ENCODE measurements at regions not wholly inside any gene's neighbourhood (a gene's known extent, or its start where the extent isn't known, plus 50 kb on each side); places are given as distances from the start of the nearest gene placed in this dataset.

DNA sequence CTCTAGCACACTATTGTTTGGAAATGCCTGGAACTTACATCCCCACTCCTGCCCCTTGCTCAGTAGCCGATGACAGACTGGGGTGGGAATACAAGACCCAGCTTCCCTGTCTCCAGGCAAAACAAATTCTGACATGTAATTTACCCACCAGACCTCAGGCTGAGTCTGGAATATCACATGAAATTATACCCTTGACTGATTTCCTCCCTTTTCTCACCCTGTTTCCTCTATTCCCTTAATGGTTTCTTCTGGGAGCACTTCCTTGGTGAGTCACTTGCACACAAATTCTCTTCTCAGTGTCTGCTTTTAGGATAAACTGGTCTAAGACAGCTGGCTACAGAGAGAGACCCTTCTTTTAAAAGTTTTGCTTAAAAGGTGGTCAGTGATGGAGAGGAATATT is 65.8 kb upstream of the DIPK2B start:
- Histone ChIP-seq H3K4ac (ENCODE audit: low read depth, low read length) (no peak overlapping the region), H3K14ac (ENCODE audit: insufficient read depth, low read length) (no peak overlapping the region), H4K8ac (replicated peaks; ENCODE audit: insufficient read length, low read depth, low read length) (no peak overlapping the region), H3K23me2 (ENCODE audit: insufficient read length, low read depth, low read length, poor library complexity, severe bottlenecking) (no peaks in the 10 kb centered on the region), H2BK12ac (ENCODE audit: insufficient read length, low read depth, low read length) (no peak overlapping the region), H3K23ac (ENCODE audit: insufficient read length, low read depth, low read length) (no peak overlapping the region), H3K79me2 (ENCODE audit: insufficient read depth, low read length) (no peaks in the 10 kb centered on the region), H2BK5ac (ENCODE audit: insufficient read length, low read length) (no peak overlapping the region), H3K56ac (ENCODE audit: insufficient read length, low read depth, low read length) (no peak overlapping the region), H4K91ac (ENCODE audit: insufficient read length, low read depth, low read length) (no peak overlapping the region), H3K27ac (ENCODE audit: insufficient read length, low read depth, low read length) (no peak overlapping the region), H2BK15ac (ENCODE audit: low read depth, low read length) (no peak overlapping the region), H3K4me2 (ENCODE audit: insufficient read depth, insufficient read length, low read length) (no peak overlapping the region), H4K5ac (ENCODE audit: insufficient read length, low read depth, low read length) (no peak overlapping the region), H4K20me1 (ENCODE audit: control insufficient read depth, insufficient read depth, insufficient read length) (no peaks in the 10 kb centered on the region), H3T11ph (ENCODE audit: low read length) (no peak overlapping the region), H2AFZ (ENCODE audit: low read length) (no peak overlapping the region), H3K9ac (ENCODE audit: extremely low read depth, insufficient read length, low read length) (no peak overlapping the region), H3K18ac (ENCODE audit: insufficient read length, low read depth, low read length) (no peak overlapping the region), H3K27me3 (ENCODE audit: insufficient read depth, low read length) (no peaks in the 10 kb centered on the region), H2AK5ac (ENCODE audit: insufficient read length, low read length) (no peak overlapping the region), H2BK20ac (ENCODE audit: low read depth, low read length, poor library complexity, severe bottlenecking) (no peak overlapping the region), H2BK120ac (ENCODE audit: low read depth, low read length, poor library complexity, severe bottlenecking) (no peak overlapping the region), H3K79me1 (ENCODE audit: insufficient read depth, low read depth, low read length, poor library complexity, severe bottlenecking) (no peaks in the 10 kb centered on the region), H3K4me1 (ENCODE audit: insufficient read depth, low read length) (no peaks in the 10 kb centered on the region), H3K9me3 (ENCODE audit: control insufficient read depth, low read depth, low read length) (peaks cover 32% of the 10 kb centered on the region)
- Mint-ChIP-seq H3K27ac (no peak overlapping the region), H3K4me1 (peaks cover 0 to 1% of the 10 kb centered on the region in 2 experiments; a peak in 2 of 4 replicates), H3K9me3 (peaks cover 82 to 83% of the 10 kb centered on the region in 2 experiments), H3K4me3 (no peak overlapping the region), H3K27me3 (ENCODE audit: low read depth) (no peaks in the 10 kb centered on the region), H3K36me3 (ENCODE audit: insufficient read depth in 1 of 3, low read depth in 3 of 3) (peaks cover 0 to 9% (median 0%) of the 10 kb centered on the region in 3 experiments; a peak in 1 of 7 replicates)
- TF ChIP-seq, protein P1, sequence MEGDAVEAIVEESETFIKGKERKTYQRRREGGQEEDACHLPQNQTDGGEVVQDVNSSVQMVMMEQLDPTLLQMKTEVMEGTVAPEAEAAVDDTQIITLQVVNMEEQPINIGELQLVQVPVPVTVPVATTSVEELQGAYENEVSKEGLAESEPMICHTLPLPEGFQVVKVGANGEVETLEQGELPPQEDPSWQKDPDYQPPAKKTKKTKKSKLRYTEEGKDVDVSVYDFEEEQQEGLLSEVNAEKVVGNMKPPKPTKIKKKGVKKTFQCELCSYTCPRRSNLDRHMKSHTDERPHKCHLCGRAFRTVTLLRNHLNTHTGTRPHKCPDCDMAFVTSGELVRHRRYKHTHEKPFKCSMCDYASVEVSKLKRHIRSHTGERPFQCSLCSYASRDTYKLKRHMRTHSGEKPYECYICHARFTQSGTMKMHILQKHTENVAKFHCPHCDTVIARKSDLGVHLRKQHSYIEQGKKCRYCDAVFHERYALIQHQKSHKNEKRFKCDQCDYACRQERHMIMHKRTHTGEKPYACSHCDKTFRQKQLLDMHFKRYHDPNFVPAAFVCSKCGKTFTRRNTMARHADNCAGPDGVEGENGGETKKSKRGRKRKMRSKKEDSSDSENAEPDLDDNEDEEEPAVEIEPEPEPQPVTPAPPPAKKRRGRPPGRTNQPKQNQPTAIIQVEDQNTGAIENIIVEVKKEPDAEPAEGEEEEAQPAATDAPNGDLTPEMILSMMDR (conservative IDR thresholded peaks at IDR 0.05) = no peak
- no CpG with 5 or more reads among the region's 1 CpG for WGBS (ENCODE audit: extremely low coverage, insufficient read length, low lambda C conversion rate)
- DNase-seq = no peak
